Dendritic cell treated with granulocyte-macrophage colony-stimulating factor and Interleukin-4, amounts not matched to agents 40 ng/mL and 50 ng/mL, for 4 days (primary cell): ENCODE measurements at regions not wholly inside any gene's neighbourhood (a gene's known extent, or its start where the extent isn't known, plus 50 kb on each side); places are given as distances from the start of the nearest gene placed in this dataset.
"Not testable (repeated sequence)": the region's sequence is repeated elsewhere in the genome, so short reads cannot be mapped to it uniquely, and the experiment has no call there.

Source experiments
- H3K27ac Mint-ChIP-seq: one replicate; pipeline ENCODE4 v1.8.0; 2022; ENCODE audit warnings: mild to moderate bottlenecking, mixed read lengths
- H3K27me3 Mint-ChIP-seq: one replicate; pipeline ENCODE4 v1.8.0; 2022; ENCODE audit warnings: mild to moderate bottlenecking, mixed read lengths
- H3K36me3 Mint-ChIP-seq: one replicate; pipeline ENCODE4 v1.8.0; 2022; ENCODE audit warnings: low read depth, mixed read lengths
- H3K4me1 Mint-ChIP-seq: one replicate; pipeline ENCODE4 v1.8.0; 2022; ENCODE audit warnings: low read depth, mixed read lengths
- H3K4me3 Mint-ChIP-seq: one replicate; pipeline ENCODE4 v1.8.0; 2022; ENCODE audit warnings: mild to moderate bottlenecking, moderate library complexity, mixed read lengths
- H3K9me3 Mint-ChIP-seq: one replicate; pipeline ENCODE4 v1.8.0; 2022; ENCODE audit warnings: mixed read lengths
- intact Hi-C: fragments of 100-400 bp; cut with micrococcal nuclease; formaldehyde crosslinking; loops from one replicate; pipeline ENCODE4 v1.15.0; 2022

GRCh38 chr1:200288226-200288625 lies 121.6 kb downstream of the ZNF281 start:
- no peaks in the 10 kb centered on the region for H3K27me3 Mint-ChIP-seq
- H3K9me3 Mint-ChIP-seq: peaks cover 8% of the 10 kb centered on the region
- intact Hi-C loops: no loop called here
- H3K4me3 Mint-ChIP-seq: no peak overlapping the region
- no peak overlapping the region for H3K27ac Mint-ChIP-seq
- peaks cover 12% of the 10 kb centered on the region for H3K4me1 Mint-ChIP-seq
- no peaks in the 10 kb centered on the region for H3K36me3 Mint-ChIP-seq

GRCh38 chr1:200284236-200284635 lies 125.6 kb downstream of the ZNF281 start:
- H3K27me3 Mint-ChIP-seq, H3K4me3 Mint-ChIP-seq, intact Hi-C loops, H3K9me3 Mint-ChIP-seq, H3K27ac Mint-ChIP-seq, H3K36me3 Mint-ChIP-seq: not testable (repeated sequence)
- H3K4me1 Mint-ChIP-seq: peaks cover 18% of the 10 kb centered on the region

GRCh38 chr1:200282497-200283122 lies 127.2 kb downstream of the ZNF281 start:
- Mint-ChIP-seq H3K4me3 (no peak overlapping the region), H3K9me3 (peaks cover 8% of the 10 kb centered on the region), H3K27ac (no peak overlapping the region), H3K4me1 (peaks cover 23% of the 10 kb centered on the region), H3K27me3 (no peaks in the 10 kb centered on the region), H3K36me3 (no peaks in the 10 kb centered on the region)
- intact Hi-C loops: no loop called here

- Mint-ChIP-seq H3K4me3 (no peak overlapping the region), H3K36me3 (no peaks in the 10 kb centered on the region), H3K4me1 (peaks cover 23% of the 10 kb centered on the region), H3K9me3 (peaks cover 8% of the 10 kb centered on the region), H3K27me3 (no peaks in the 10 kb centered on the region), H3K27ac (no peak overlapping the region)
- intact Hi-C loops: no loop called here
Measured at GRCh38 chr1:200281201-200281835, 128.5 kb downstream of the ZNF281 start.

GRCh38 chr1:200279810-200280411 lies 129.9 kb downstream of the ZNF281 start:
- H3K4me3 Mint-ChIP-seq: no peak overlapping the region
- H3K27me3 Mint-ChIP-seq: no peaks in the 10 kb centered on the region
- intact Hi-C loops: loop anchor here (1.0 to 2.0 kb wide), 2 partner anchors 208 to 231 kb away; no protein-coding TSS in a partner anchor
- peaks cover 8% of the 10 kb centered on the region for H3K9me3 Mint-ChIP-seq
- no peak overlapping the region for H3K27ac Mint-ChIP-seq
- H3K4me1 Mint-ChIP-seq: peaks cover 16% of the 10 kb centered on the region
- H3K36me3 Mint-ChIP-seq: no peaks in the 10 kb centered on the region

GRCh38 chr1:200275816-200276453 lies 133.9 kb downstream of the ZNF281 start:
- Mint-ChIP-seq H3K4me1 (peaks cover 11% of the 10 kb centered on the region), H3K9me3 (no peaks in the 10 kb centered on the region), H3K27me3 (no peaks in the 10 kb centered on the region), H3K36me3 (no peaks in the 10 kb centered on the region), H3K4me3 (no peak overlapping the region), H3K27ac (no peak overlapping the region)
- intact Hi-C loops: no loop called here

- no peak overlapping the region for H3K4me3 Mint-ChIP-seq
- H3K27me3 Mint-ChIP-seq: no peaks in the 10 kb centered on the region
- H3K9me3 Mint-ChIP-seq: no peaks in the 10 kb centered on the region
- intact Hi-C loops: no loop called here
- peaks cover 11% of the 10 kb centered on the region for H3K4me1 Mint-ChIP-seq
- H3K27ac Mint-ChIP-seq: no peak overlapping the region
- no peaks in the 10 kb centered on the region for H3K36me3 Mint-ChIP-seq
Measured at GRCh38 chr1:200275415-200275814, 134.4 kb downstream of the ZNF281 start.

GRCh38 chr1:200274116-200274515 lies 135.7 kb downstream of the ZNF281 start:
- no peak overlapping the region for H3K27ac Mint-ChIP-seq
- H3K27me3 Mint-ChIP-seq: no peaks in the 10 kb centered on the region
- H3K9me3 Mint-ChIP-seq: no peaks in the 10 kb centered on the region
- no peak overlapping the region for H3K4me3 Mint-ChIP-seq
- intact Hi-C loops: no loop called here
- H3K4me1 Mint-ChIP-seq: peaks cover 5% of the 10 kb centered on the region
- H3K36me3 Mint-ChIP-seq: no peaks in the 10 kb centered on the region

- Mint-ChIP-seq H3K9me3 (no peaks in the 10 kb centered on the region), H3K27me3 (no peaks in the 10 kb centered on the region), H3K27ac (no peak overlapping the region), H3K4me3 (no peak overlapping the region), H3K36me3 (no peaks in the 10 kb centered on the region), H3K4me1 (no peaks in the 10 kb centered on the region)
- intact Hi-C loops: no loop called here
Measured at GRCh38 chr1:200272481-200273068, 137.3 kb downstream of the ZNF281 start.

- no peak overlapping the region for H3K27ac Mint-ChIP-seq
- H3K36me3 Mint-ChIP-seq: no peaks in the 10 kb centered on the region
- H3K9me3 Mint-ChIP-seq: no peaks in the 10 kb centered on the region
- no peaks in the 10 kb centered on the region for H3K27me3 Mint-ChIP-seq
- H3K4me3 Mint-ChIP-seq: no peak overlapping the region
- intact Hi-C loops: no loop called here
- H3K4me1 Mint-ChIP-seq: no peaks in the 10 kb centered on the region
Measured at GRCh38 chr1:200269256-200269655, 140.6 kb downstream of the ZNF281 start.

GRCh38 chr1:200267937-200268336 lies 141.9 kb downstream of the ZNF281 start:
- intact Hi-C loops: no loop called here
- Mint-ChIP-seq H3K9me3 (no peaks in the 10 kb centered on the region), H3K27ac (no peak overlapping the region), H3K4me3 (no peak overlapping the region), H3K4me1 (no peaks in the 10 kb centered on the region), H3K36me3 (no peaks in the 10 kb centered on the region), H3K27me3 (no peaks in the 10 kb centered on the region)

- Mint-ChIP-seq H3K27ac (no peak overlapping the region), H3K27me3 (no peaks in the 10 kb centered on the region), H3K4me1 (no peaks in the 10 kb centered on the region), H3K4me3 (no peak overlapping the region), H3K36me3 (no peaks in the 10 kb centered on the region), H3K9me3 (no peaks in the 10 kb centered on the region)
- intact Hi-C loops: no loop called here
Measured at GRCh38 chr1:200267458-200267857, 142.4 kb downstream of the ZNF281 start.

GRCh38 chr1:200266871-200267270 lies 143.0 kb downstream of the ZNF281 start:
- Mint-ChIP-seq H3K4me1 (no peaks in the 10 kb centered on the region), H3K27ac (no peak overlapping the region), H3K9me3 (no peaks in the 10 kb centered on the region), H3K4me3 (no peak overlapping the region), H3K27me3 (no peaks in the 10 kb centered on the region), H3K36me3 (no peaks in the 10 kb centered on the region)
- intact Hi-C loops: no loop called here

GRCh38 chr1:200265881-200266280 lies 144.0 kb downstream of the ZNF281 start:
- H3K36me3 Mint-ChIP-seq: no peaks in the 10 kb centered on the region
- no peaks in the 10 kb centered on the region for H3K4me1 Mint-ChIP-seq
- no peak overlapping the region for H3K27ac Mint-ChIP-seq
- no peaks in the 10 kb centered on the region for H3K9me3 Mint-ChIP-seq
- intact Hi-C loops: no loop called here
- H3K4me3 Mint-ChIP-seq: no peak overlapping the region
- no peaks in the 10 kb centered on the region for H3K27me3 Mint-ChIP-seq
